ENCODE measurements at regions not wholly inside any gene's neighbourhood (a gene's known extent, or its start where the extent isn't known, plus 50 kb on each side); places are given as distances from the start of the nearest gene placed in this dataset.

- Histone ChIP-seq H3K9me3 (no peaks in the 10 kb centered on the region), H3K4me1 (no peaks in the 10 kb centered on the region), H3K4me3 (no peak overlapping the region), H3K36me3 (no peaks in the 10 kb centered on the region), H3K27ac (no peak overlapping the region), H3K27me3 (no peaks in the 10 kb centered on the region)
- intact Hi-C loops (cut with DNase I; ENCODE audit: low total_unique reads) (no loop called here), in situ Hi-C loops (cut with MboI; ENCODE audit: low pct_ligation_motif_present in 1 of 4, low pct_unique_long_range_greater_than_20kb in 1 of 4, low sequenced_read_pairs in 3 of 4) (loop anchor here in 1 of 4 donors (25.0 kb wide), 1 partner anchor 94 kb away; no protein-coding TSS in a partner anchor)
- no peak for DNase-seq
- WGBS, 2 donors (ENCODE audit: low coverage in 1 of 2), result 78 to 86% methylated on average over 3 to 4 of the region's 4 CpGs
- TF ChIP-seq POLR2A (IDR thresholded peaks at IDR 0.05) (no peak), CTCF (IDR thresholded peaks at IDR 0.05) (no peak), POLR2AphosphoS5 (IDR thresholded peaks at IDR 0.05) (no peak), EP300 (IDR thresholded peaks at IDR 0.05; ENCODE audit: low read depth) (no peak)
Observed at GRCh38 chr18:41155910-41156851, 798.9 kb upstream of the PIK3C3 start.

GRCh38 chr18:41155025-41155424 is 800.0 kb upstream of the PIK3C3 start:
- Histone ChIP-seq H3K4me3 (no peak overlapping the region), H3K27ac (no peak overlapping the region), H3K9me3 (no peaks in the 10 kb centered on the region), H3K36me3 (no peaks in the 10 kb centered on the region), H3K4me1 (no peaks in the 10 kb centered on the region), H3K27me3 (no peaks in the 10 kb centered on the region)
- no peak for TF ChIP-seq POLR2A (IDR thresholded peaks at IDR 0.05)
- no peak for TF ChIP-seq POLR2AphosphoS5 (IDR thresholded peaks at IDR 0.05)
- WGBS, 2 donors (ENCODE audit: low coverage in 1 of 2), result 62 to 68% methylated on average over 1 of the region's 1 CpG
- intact Hi-C loops (cut with DNase I; ENCODE audit: low total_unique reads) (no loop called here), in situ Hi-C loops (cut with MboI; ENCODE audit: low pct_ligation_motif_present in 1 of 4, low pct_unique_long_range_greater_than_20kb in 1 of 4, low sequenced_read_pairs in 3 of 4) (loop anchor here in 1 of 4 donors (25.0 kb wide), 1 partner anchor 93 kb away; no protein-coding TSS in a partner anchor)
- no peak for DNase-seq

GRCh38 chr18:41153871-41154270 is 801.2 kb upstream of the PIK3C3 start:
- WGBS, 2 donors (ENCODE audit: low coverage in 1 of 2), result 89 to 92% methylated on average over 2 of the region's 2 CpGs
- DNase-seq, result no peak
- Histone ChIP-seq H3K4me3 (no peak overlapping the region), H3K36me3 (no peaks in the 10 kb centered on the region), H3K27me3 (no peaks in the 10 kb centered on the region), H3K27ac (no peak overlapping the region), H3K4me1 (no peaks in the 10 kb centered on the region), H3K9me3 (no peaks in the 10 kb centered on the region)
- in situ Hi-C loops (cut with MboI; ENCODE audit: low pct_ligation_motif_present in 1 of 4, low pct_unique_long_range_greater_than_20kb in 1 of 4, low sequenced_read_pairs in 3 of 4), result loop anchor here in 1 of 4 donors (25.0 kb wide), 1 partner anchor 92 kb away; no protein-coding TSS in a partner anchor
- intact Hi-C loops (cut with DNase I; ENCODE audit: low total_unique reads), result loop anchor here (1.0 kb wide), 1 partner anchor 41 kb away; no protein-coding TSS in a partner anchor
- TF ChIP-seq POLR2A (IDR thresholded peaks at IDR 0.05) (no peak), EP300 (IDR thresholded peaks at IDR 0.05; ENCODE audit: low read depth) (no peak)

GRCh38 chr18:41150316-41150715 is 804.7 kb upstream of the PIK3C3 start:
- H3K36me3 ChIP-seq, result no peaks in the 10 kb centered on the region
- DNase-seq, result no peak
- H3K4me3 ChIP-seq, result no peak overlapping the region
- no peak for TF ChIP-seq EP300 (IDR thresholded peaks at IDR 0.05; ENCODE audit: low read depth)
- no peak for TF ChIP-seq POLR2A (IDR thresholded peaks at IDR 0.05)
- no peak for TF ChIP-seq CTCF (IDR thresholded peaks at IDR 0.05)
- no peak for TF ChIP-seq POLR2AphosphoS5 (IDR thresholded peaks at IDR 0.05)
- WGBS, 2 donors (ENCODE audit: low coverage in 1 of 2), result 50 to 63% methylated on average over 2 of the region's 2 CpGs
- H3K27ac ChIP-seq, result no peak overlapping the region
- no peaks in the 10 kb centered on the region for H3K27me3 ChIP-seq
- no peaks in the 10 kb centered on the region for H3K9me3 ChIP-seq
- no peaks in the 10 kb centered on the region for H3K4me1 ChIP-seq
- intact Hi-C loops (cut with DNase I; ENCODE audit: low total_unique reads) (no loop called here), in situ Hi-C loops (cut with MboI; ENCODE audit: low pct_ligation_motif_present in 1 of 4, low pct_unique_long_range_greater_than_20kb in 1 of 4, low sequenced_read_pairs in 3 of 4) (loop anchor here in 1 of 4 donors (25.0 kb wide), 1 partner anchor 88 kb away; no protein-coding TSS in a partner anchor)

- intact Hi-C loops (cut with DNase I; ENCODE audit: low total_unique reads), result no loop called here
- H3K36me3 ChIP-seq, result no peaks in the 10 kb centered on the region
- no peaks in the 10 kb centered on the region for H3K27me3 ChIP-seq
- no peak overlapping the region for H3K4me3 ChIP-seq
- DNase-seq, result no peak
- TF ChIP-seq EP300 (IDR thresholded peaks at IDR 0.05; ENCODE audit: low read depth), result no peak
- no peaks in the 10 kb centered on the region for H3K9me3 ChIP-seq
- 50 to 82% methylated on average over 1 of the region's 1 CpG for WGBS, 2 donors (ENCODE audit: low coverage in 1 of 2)
- no peaks in the 10 kb centered on the region for H3K4me1 ChIP-seq
- in situ Hi-C loops (cut with MboI; ENCODE audit: low pct_ligation_motif_present in 1 of 4, low pct_unique_long_range_greater_than_20kb in 1 of 4, low sequenced_read_pairs in 3 of 4), result no loop called here
- H3K27ac ChIP-seq, result no peak overlapping the region
Observed at GRCh38 chr18:41146301-41146700, 808.7 kb upstream of the PIK3C3 start.
